HG02884 (cell line): ENCODE measurements at regions not wholly inside any gene's neighbourhood (a gene's known extent, or its start where the extent isn't known, plus 50 kb on each side); places are given as distances from the start of the nearest gene placed in this dataset.

Source experiments
- ATAC-seq: cut with Tn5 transposase; IDR thresholded peaks from one replicate; pipeline ENCODE4 v1.9.1; 2021; ENCODE audit warnings: mild to moderate bottlenecking, moderate library complexity; ENCODE audit not compliant: unreplicated experiment

GRCh38 chr5:168209244-168209995 is 82.0 kb upstream of the WWC1 start:
- ATAC-seq = no peak

GRCh38 chr5:168209997-168210396 is 81.4 kb upstream of the WWC1 start:
- ATAC-seq = no peak

GRCh38 chr5:168211245-168211644 is 80.2 kb upstream of the WWC1 start:
- no peak for ATAC-seq

- ATAC-seq = no peak
These were observed 79.5 kb upstream of the WWC1 start for GRCh38 chr5:168211936-168212335.

- no peak for ATAC-seq
These were observed 77.4 kb upstream of the WWC1 start for GRCh38 chr5:168214071-168214470.

GRCh38 chr5:168214886-168215285 is 76.6 kb upstream of the WWC1 start:
- ATAC-seq = no peak

GRCh38 chr5:168215646-168216045 is 75.8 kb upstream of the WWC1 start:
- ATAC-seq = no peak

- ATAC-seq = no peak
These were observed 74.5 kb upstream of the WWC1 start for GRCh38 chr5:168216989-168217388.

GRCh38 chr5:168217497-168217896 is 73.9 kb upstream of the WWC1 start:
- ATAC-seq = no peak

GRCh38 chr5:168218746-168219145 is 72.7 kb upstream of the WWC1 start:
- ATAC-seq = no peak

GRCh38 chr5:168219515-168220410 is 71.7 kb upstream of the WWC1 start:
- peak; percentile 92 for ATAC-seq

GRCh38 chr5:168224085-168224484 is 67.4 kb upstream of the WWC1 start:
- no peak for ATAC-seq

GRCh38 chr5:168226012-168226411 is 65.4 kb upstream of the WWC1 start:
- no peak for ATAC-seq

- ATAC-seq = no peak
These were observed 64.4 kb upstream of the WWC1 start for GRCh38 chr5:168227001-168227400.

- ATAC-seq = peak; percentile 100
These were observed 63.4 kb upstream of the WWC1 start for GRCh38 chr5:168227973-168228615.

GRCh38 chr5:168228668-168229067 is 62.8 kb upstream of the WWC1 start:
- no peak for ATAC-seq

- no peak for ATAC-seq
These were observed 57.3 kb upstream of the WWC1 start for GRCh38 chr5:168234133-168234532.

GRCh38 chr5:168238463-168238862 is 53.0 kb upstream of the WWC1 start:
- no peak for ATAC-seq

GRCh38 chr5:168239325-168239724 is 52.1 kb upstream of the WWC1 start:
- no peak for ATAC-seq
